Cardiac muscle cell (in vitro differentiated cells and primary cell): ENCODE measurements at regions not wholly inside any gene's neighbourhood (a gene's known extent, or its start where the extent isn't known, plus 50 kb on each side); places are given as distances from the start of the nearest gene placed in this dataset.

Experiments used
- DNase-seq, 2 donors: peaks; one replicate each; pipeline versions ENCODE4 v3.0.0 to v3.0.0-alpha.2; 2010 to 2017; ENCODE audit warnings: low read depth in 1 of 2, low spot score in 1 of 2
- H3K27ac ChIP-seq: fragments of 200-600 bp; sonication (generic); 2 replicates; pipeline ENCODE4 v1.5.1; 2016
- H3K27me3 ChIP-seq: fragments of 200-600 bp; sonication (generic); 2 replicates; pipeline ENCODE4 v1.6.0; 2016; ENCODE audit warnings: control low read depth
- H3K36me3 ChIP-seq: fragments of 200-600 bp; sonication (generic); 2 replicates; pipeline ENCODE4 v1.5.1; 2016; ENCODE audit warnings: control low read depth
- H3K4me1 ChIP-seq: fragments of 200-600 bp; sonication (generic); 2 replicates; pipeline ENCODE4 v1.8.1; 2017; ENCODE audit warnings: low read depth, mild to moderate bottlenecking, mixed run types
- H3K4me3 ChIP-seq: fragments of 200-600 bp; sonication (generic); 2 replicates; pipeline ENCODE4 v1.5.1; 2016; ENCODE audit warnings: mild to moderate bottlenecking
- H3K9me3 ChIP-seq: fragments of 200-600 bp; sonication (generic); 2 replicates; pipeline ENCODE4 v1.5.1; 2017; ENCODE audit warnings: low read depth, mild to moderate bottlenecking, control low read depth
- TF ChIP-seq, protein P1 (sequence below): IDR thresholded peaks from 2 replicates; pipeline ENCODE4 v1.5.1; 2012; ENCODE audit warnings: low read depth, mild to moderate bottlenecking, low read length

DNA sequence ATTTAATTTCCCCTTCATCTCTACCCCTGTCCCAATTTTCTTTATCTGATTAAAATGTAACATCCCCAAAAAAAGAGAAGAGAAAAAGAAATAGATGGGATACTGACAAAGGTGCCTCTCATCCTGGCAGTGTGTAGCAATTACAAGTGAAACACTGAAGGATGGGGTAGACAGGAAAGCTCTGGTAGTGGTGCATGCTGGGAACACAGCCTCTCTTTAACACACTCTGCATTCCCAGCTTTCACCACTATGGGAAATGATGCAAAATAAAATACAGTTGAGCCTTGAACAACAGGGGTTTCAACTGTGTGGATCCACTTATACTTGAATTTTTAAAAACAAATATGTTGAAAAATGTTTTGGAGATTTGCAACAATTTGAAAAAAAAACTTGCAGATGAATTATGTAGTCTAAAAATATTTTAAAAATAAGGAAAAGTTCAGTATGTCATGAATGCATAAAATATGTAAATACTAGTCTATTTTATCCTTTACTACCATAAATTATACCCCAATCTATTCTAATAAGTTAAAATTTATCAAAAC lies 239.2 kb upstream of the DDX53 start:
- Histone ChIP-seq H3K27me3 (no peaks in the 10 kb centered on the region), H3K9me3 (no peaks in the 10 kb centered on the region), H3K4me3 (no peak overlapping the region), H3K36me3 (no peaks in the 10 kb centered on the region), H3K4me1 (peaks cover 14% of the 10 kb centered on the region), H3K27ac (no peak overlapping the region)
- no peak for DNase-seq
- TF ChIP-seq, protein P1, sequence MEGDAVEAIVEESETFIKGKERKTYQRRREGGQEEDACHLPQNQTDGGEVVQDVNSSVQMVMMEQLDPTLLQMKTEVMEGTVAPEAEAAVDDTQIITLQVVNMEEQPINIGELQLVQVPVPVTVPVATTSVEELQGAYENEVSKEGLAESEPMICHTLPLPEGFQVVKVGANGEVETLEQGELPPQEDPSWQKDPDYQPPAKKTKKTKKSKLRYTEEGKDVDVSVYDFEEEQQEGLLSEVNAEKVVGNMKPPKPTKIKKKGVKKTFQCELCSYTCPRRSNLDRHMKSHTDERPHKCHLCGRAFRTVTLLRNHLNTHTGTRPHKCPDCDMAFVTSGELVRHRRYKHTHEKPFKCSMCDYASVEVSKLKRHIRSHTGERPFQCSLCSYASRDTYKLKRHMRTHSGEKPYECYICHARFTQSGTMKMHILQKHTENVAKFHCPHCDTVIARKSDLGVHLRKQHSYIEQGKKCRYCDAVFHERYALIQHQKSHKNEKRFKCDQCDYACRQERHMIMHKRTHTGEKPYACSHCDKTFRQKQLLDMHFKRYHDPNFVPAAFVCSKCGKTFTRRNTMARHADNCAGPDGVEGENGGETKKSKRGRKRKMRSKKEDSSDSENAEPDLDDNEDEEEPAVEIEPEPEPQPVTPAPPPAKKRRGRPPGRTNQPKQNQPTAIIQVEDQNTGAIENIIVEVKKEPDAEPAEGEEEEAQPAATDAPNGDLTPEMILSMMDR, result no peak

DNA sequence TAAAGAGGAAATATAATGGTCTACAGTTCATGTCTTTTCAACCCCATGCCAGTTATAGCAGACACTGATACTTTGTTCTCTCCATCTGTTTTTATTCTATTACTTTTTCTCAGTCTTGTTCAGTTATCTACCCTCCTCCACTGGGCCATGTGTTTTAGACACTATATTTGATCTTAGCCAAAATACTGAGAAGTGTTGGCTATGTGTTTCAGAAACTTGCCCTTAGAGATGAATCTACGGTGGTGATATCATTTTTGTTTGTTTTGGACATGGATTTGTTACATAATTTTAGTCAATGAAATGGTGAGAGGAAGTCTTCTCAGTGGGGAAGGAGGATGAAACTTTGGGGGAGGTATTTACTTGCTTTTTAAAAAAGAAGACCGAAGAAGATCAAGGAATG lies 211.5 kb upstream of the DDX53 start:
- no peak for DNase-seq
- Histone ChIP-seq H3K4me3 (no peak overlapping the region), H3K9me3 (no peaks in the 10 kb centered on the region), H3K4me1 (no peaks in the 10 kb centered on the region), H3K36me3 (no peaks in the 10 kb centered on the region), H3K27me3 (no peaks in the 10 kb centered on the region), H3K27ac (no peak overlapping the region)
- TF ChIP-seq, protein P1, result no peak

DNA sequence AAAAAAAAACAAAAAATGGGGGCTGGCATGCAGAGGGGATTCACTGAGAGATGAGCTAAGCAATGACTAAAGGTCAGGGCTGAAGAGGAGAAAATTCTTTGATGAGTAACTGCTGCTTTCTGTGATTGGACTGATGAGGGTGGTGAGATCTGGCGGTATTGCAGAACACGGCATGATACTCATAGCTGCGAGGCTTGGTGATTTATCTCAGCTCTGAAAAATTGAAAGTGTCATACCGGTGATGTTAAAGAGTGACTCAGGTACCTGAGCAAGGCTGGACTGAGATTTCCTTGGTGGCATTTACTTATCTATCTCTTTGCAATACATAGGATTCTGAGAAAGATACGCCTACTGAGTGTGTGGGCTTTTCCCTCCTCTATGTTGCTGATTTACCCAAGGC lies 204.1 kb upstream of the DDX53 start:
- DNase-seq, result no peak
- Histone ChIP-seq H3K36me3 (no peaks in the 10 kb centered on the region), H3K4me1 (no peaks in the 10 kb centered on the region), H3K9me3 (no peaks in the 10 kb centered on the region), H3K27ac (no peak overlapping the region), H3K4me3 (no peak overlapping the region), H3K27me3 (no peaks in the 10 kb centered on the region)
- TF ChIP-seq, protein P1, result no peak

DNA sequence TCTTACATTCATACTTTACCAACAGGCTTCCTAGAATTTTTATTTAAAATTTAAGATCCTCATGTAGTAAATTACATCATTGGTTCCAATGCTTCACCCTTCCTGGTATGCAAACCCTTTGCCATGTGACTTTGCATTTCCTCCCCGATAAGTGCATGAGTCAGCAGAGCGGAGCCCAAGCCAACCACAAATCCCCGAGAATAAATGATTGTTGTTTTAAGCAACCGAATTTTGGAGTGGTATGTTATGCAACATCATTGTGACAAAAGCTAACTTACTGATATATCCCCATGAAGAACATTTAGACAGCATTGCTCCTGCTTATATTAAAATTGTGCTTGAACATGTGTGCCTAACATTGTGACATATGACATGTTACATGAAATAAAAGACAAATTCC lies 199.4 kb upstream of the DDX53 start:
- no peaks in the 10 kb centered on the region for H3K36me3 ChIP-seq

DNA sequence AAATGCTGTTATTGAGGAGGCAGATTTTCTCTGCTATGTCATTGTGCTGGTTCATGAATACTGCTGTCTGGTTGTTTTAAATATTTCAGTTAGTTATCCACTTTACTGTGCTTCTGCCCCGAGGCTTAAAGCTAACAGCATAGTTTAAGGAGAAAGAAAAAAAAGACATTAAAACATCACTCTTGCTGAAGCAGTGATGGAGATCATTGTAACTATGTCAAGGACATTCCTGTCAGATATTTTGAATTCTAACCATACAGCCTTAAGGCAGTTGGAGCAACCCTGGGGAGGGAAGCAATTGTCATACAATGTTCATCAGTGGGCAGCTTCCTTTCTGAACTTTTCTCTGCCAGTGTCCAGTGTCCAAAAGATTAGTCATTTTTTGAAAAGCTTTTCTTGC lies 199.0 kb upstream of the DDX53 start:
- TF ChIP-seq, protein P1, result no peak
- H3K27me3 ChIP-seq, result no peaks in the 10 kb centered on the region
- no peak overlapping the region for H3K4me3 ChIP-seq
- no peak overlapping the region for H3K27ac ChIP-seq
- H3K4me1 ChIP-seq, result no peaks in the 10 kb centered on the region
- DNase-seq, result no peak
- no peaks in the 10 kb centered on the region for H3K36me3 ChIP-seq
- no peaks in the 10 kb centered on the region for H3K9me3 ChIP-seq

More for the DNA sequence above, 199.4 kb upstream of the DDX53 start:
- Histone ChIP-seq H3K9me3 (no peaks in the 10 kb centered on the region), H3K27me3 (no peaks in the 10 kb centered on the region), H3K27ac (no peak overlapping the region), H3K4me1 (no peaks in the 10 kb centered on the region), H3K4me3 (no peak overlapping the region)
- peak in 1 of 2 donors; percentile 92 for DNase-seq
- TF ChIP-seq, protein P1, result no peak

DNA sequence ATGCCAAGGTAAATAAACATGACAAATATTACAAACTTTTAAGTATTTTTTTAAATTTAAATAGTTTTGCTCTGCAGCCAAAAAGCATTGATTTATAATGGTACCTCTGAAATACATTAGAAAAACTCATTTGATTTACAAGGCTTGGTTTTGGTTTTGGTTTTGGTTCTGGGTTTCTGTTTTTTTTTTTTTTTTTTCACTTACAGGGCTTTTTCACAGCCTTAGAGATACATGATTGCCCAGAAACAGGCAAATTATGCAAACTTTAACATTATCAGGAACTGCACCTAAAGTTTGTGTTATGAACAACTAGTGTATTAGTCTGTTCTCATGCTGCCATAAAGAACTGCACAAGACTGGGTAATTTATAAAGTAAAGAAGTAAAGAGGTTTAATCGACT lies 196.4 kb upstream of the DDX53 start:
- H3K36me3 ChIP-seq, result no peaks in the 10 kb centered on the region
- no peaks in the 10 kb centered on the region for H3K27me3 ChIP-seq
- H3K9me3 ChIP-seq, result no peaks in the 10 kb centered on the region
- DNase-seq, result no peak
- TF ChIP-seq, protein P1, result no peak
- H3K4me1 ChIP-seq, result no peaks in the 10 kb centered on the region
- H3K4me3 ChIP-seq, result no peak overlapping the region
- H3K27ac ChIP-seq, result no peak overlapping the region
